ENCODE measurements at regions not wholly inside any gene's neighbourhood (a gene's known extent, or its start where the extent isn't known, plus 50 kb on each side); places are given as distances from the start of the nearest gene placed in this dataset.
"Not testable (repeated sequence)": the region's sequence is repeated elsewhere in the genome, so short reads cannot be mapped to it uniquely, and the experiment has no call there.

- in situ Hi-C loops (cut with HindIII; ENCODE audit: low sequenced_read_pairs): no loop called here
- H3K4me3 ChIP-seq (ENCODE audit: low read depth, low read length): no peak overlapping the region
- DNase-seq (ENCODE audit: low read depth, low spot score): no peak
- TF ChIP-seq CTCF (IDR thresholded peaks at IDR 0.05; ENCODE audit: low read depth, low read length): no peak
Observed at GRCh38 chr13:88840085-88840484, 1168.9 kb downstream of the SLITRK5 start.

- H3K4me3 ChIP-seq (ENCODE audit: low read depth, low read length); DNase-seq (ENCODE audit: low read depth, low spot score); in situ Hi-C loops (cut with HindIII; ENCODE audit: low sequenced_read_pairs): not testable (repeated sequence)
Observed at GRCh38 chr13:88852293-88852692, 1181.1 kb downstream of the SLITRK5 start.

- no peak for DNase-seq (ENCODE audit: low read depth, low spot score)
- in situ Hi-C loops (cut with HindIII; ENCODE audit: low sequenced_read_pairs): no loop called here
- no peak overlapping the region for H3K4me3 ChIP-seq (ENCODE audit: low read depth, low read length)
- TF ChIP-seq CTCF (IDR thresholded peaks at IDR 0.05; ENCODE audit: low read depth, low read length): no peak
Observed at GRCh38 chr13:88857256-88857655, 1186.1 kb downstream of the SLITRK5 start.

- H3K4me3 ChIP-seq (ENCODE audit: low read depth, low read length): no peak overlapping the region
- DNase-seq (ENCODE audit: low read depth, low spot score): no peak
- no peak for TF ChIP-seq CTCF (IDR thresholded peaks at IDR 0.05; ENCODE audit: low read depth, low read length)
- in situ Hi-C loops (cut with HindIII; ENCODE audit: low sequenced_read_pairs): no loop called here
Observed at GRCh38 chr13:88862095-88862620, 1191.0 kb downstream of the SLITRK5 start.

GRCh38 chr13:88863116-88863515 is 1191.9 kb downstream of the SLITRK5 start:
- TF ChIP-seq CTCF (IDR thresholded peaks at IDR 0.05; ENCODE audit: low read depth, low read length): no peak
- no peak overlapping the region for H3K4me3 ChIP-seq (ENCODE audit: low read depth, low read length)
- DNase-seq (ENCODE audit: low read depth, low spot score): no peak
- in situ Hi-C loops (cut with HindIII; ENCODE audit: low sequenced_read_pairs): no loop called here

- in situ Hi-C loops (cut with HindIII; ENCODE audit: low sequenced_read_pairs): no loop called here
Observed at GRCh38 chr13:88866195-88866594, 1195.0 kb downstream of the SLITRK5 start.

GRCh38 chr13:88883741-88884140 is 1212.6 kb downstream of the SLITRK5 start:
- H3K4me3 ChIP-seq (ENCODE audit: low read depth, low read length): no peak overlapping the region
- DNase-seq (ENCODE audit: low read depth, low spot score): no peak
- TF ChIP-seq CTCF (IDR thresholded peaks at IDR 0.05; ENCODE audit: low read depth, low read length): no peak
- in situ Hi-C loops (cut with HindIII; ENCODE audit: low sequenced_read_pairs): no loop called here

More at GRCh38 chr13:88866195-88866594, 1195.0 kb downstream of the SLITRK5 start:
- no peak for DNase-seq (ENCODE audit: low read depth, low spot score)
- no peak overlapping the region for H3K4me3 ChIP-seq (ENCODE audit: low read depth, low read length)
- no peak for TF ChIP-seq CTCF (IDR thresholded peaks at IDR 0.05; ENCODE audit: low read depth, low read length)

Data from astrocyte of the spinal cord (primary cell).